COLO668 (cell line): ENCODE measurements at regions not wholly inside any gene's neighbourhood (a gene's known extent, or its start where the extent isn't known, plus 50 kb on each side); places are given as distances from the start of the nearest gene placed in this dataset.

Experiments used
- DNase-seq: peaks from one replicate; lab custom pipeline; 2025; ENCODE audit not compliant: unreplicated experiment; lab: John Stamatoyannopoulos, UW

DNA sequence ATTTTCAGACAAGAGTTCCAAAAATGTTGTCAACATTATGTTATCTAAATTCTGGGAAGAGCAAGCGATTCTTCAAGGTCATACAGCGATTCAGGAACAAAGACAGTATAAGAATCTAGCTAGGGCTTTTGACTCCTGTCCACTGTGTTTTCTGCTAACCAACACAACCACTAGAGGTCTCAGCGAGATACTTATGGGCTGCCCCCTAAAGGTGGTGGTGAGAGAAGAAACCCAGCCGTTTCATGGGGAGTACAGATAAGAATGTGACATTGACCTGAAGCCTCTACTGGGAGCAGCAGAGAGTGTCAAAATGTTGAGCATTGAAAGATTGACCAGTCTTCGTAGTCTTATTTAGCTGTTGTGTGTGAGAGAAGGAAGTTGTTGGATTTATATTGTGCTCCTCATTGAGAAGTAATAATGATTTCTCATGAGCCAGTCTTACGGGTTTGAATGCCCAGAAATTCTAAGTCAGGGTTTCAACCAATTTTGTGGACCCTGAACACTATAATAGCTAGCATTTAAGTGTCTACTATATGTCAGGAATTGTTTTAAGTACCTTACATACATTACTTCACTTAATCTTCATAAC, 168.3 kb downstream of the SPRY1 start:
- DNase-seq, result peak; percentile 55

DNA sequence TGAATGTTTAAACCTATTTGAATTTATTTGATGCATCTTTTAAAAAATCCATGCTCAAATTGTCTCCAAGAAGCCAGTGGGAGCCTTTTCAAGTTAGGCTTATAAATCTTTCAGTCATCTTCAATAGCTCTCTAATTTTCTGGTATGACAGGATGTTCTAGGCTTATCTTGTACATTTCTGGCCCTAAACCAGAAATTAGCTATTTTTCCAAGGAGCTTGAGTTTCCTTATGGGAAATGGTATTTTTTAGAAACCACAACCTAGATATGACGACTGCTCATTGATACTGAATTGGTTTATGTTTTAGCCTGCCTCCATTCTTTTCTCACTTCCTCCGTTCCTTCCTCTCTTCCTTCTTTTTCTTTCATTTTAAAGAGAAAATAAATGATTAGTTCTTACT, 172.3 kb downstream of the SPRY1 start:
- no peak for DNase-seq

DNA sequence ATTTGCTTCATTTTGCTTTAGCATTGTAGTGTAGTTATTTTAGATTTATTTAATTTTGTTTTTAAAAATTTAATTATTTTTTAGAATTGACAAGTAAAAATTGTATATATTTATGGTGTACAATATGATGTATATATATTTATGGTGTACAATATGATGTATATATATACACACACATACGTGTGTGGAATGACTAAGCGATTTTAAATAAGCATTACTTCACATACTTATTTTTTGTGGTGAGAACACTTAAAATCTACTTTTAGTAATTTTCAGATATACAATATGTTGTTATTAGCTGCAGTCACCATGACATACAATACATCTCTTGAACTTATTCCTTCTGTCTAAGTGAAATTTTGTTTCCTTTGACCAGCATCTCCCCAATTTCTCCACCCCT, 172.9 kb downstream of the SPRY1 start:
- no peak for DNase-seq

DNA sequence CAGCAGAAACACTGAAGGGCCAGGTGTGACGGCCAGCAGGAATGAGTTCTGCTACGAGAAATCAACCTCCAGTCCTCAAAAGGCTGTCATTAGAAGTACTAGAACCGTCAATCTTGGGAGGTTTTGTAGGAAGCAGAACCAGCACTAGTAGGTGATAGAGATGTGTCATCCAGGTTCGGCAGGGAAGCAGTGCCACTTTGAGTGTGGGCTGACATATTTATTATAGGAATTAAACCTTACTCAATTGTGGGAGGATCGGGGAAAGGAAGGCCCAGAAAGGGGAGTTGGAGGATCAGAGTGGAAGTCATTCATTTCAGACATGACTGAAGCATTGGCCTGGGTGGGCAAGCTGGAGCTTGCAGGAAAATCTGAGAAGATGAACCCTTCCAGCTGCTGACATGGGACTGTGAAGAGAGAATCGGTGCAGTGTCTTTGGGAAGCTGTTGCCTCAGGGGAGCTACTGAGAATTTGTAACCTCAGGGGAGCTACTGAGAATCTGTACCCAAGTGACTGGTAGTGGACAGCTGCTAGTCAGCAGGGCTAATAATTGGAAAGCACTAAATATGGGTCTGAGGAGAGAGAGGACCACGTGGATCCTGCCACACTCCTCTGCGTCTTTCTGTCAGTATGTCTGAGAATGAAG, 177.4 kb downstream of the SPRY1 start:
- DNase-seq, result no peak

DNA sequence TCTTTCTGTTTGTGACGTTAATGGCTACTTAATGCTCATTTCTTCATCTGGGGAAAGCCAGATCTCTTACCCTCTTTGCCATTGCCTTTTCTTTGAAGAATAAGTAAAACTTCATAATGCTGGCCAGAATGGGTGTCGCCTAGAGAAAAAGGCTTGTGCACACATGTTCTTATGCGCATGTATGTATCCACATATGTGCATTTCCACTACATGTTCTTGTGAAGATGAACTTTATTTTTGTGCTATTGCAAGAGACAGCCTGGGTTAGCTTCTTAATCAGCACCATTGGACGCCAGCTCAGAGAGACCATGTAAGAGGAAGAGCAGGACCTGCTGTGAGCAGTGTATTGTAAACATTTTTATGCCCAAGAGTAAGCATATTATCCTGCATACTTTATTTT, 178.7 kb downstream of the SPRY1 start:
- DNase-seq, result no peak

DNA sequence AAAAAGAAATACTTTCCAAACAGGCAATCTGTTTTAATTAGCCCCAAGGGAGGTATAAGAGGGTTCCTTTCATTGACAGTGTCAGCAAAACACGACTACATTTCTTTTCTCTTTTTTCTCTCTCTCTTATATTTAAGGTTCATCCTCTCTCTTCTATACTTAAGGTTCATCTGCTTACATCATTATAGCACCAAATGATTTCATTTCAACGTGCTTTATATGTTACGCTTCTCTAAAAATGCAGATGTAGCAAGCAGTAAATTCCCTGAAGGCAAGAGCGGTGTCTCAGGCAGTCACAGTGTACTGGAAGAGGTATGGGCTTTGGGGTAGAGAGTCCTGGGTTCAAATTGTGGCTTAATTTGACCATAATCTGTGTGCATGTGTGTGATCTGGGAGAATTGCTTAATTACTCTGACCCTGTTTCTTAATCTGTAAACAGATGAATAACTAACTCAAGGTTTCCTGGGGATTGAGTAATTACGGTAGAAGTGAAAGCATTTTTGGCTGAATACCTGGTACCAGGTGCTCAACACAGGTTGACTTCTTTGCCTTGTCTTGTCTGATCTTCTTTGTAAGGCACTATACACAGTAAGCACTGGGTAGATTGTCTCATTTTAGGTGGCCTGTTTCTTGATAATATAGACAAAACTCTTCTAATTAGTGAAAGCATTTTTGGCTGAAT, 180.8 kb downstream of the SPRY1 start:
- no peak for DNase-seq

DNA sequence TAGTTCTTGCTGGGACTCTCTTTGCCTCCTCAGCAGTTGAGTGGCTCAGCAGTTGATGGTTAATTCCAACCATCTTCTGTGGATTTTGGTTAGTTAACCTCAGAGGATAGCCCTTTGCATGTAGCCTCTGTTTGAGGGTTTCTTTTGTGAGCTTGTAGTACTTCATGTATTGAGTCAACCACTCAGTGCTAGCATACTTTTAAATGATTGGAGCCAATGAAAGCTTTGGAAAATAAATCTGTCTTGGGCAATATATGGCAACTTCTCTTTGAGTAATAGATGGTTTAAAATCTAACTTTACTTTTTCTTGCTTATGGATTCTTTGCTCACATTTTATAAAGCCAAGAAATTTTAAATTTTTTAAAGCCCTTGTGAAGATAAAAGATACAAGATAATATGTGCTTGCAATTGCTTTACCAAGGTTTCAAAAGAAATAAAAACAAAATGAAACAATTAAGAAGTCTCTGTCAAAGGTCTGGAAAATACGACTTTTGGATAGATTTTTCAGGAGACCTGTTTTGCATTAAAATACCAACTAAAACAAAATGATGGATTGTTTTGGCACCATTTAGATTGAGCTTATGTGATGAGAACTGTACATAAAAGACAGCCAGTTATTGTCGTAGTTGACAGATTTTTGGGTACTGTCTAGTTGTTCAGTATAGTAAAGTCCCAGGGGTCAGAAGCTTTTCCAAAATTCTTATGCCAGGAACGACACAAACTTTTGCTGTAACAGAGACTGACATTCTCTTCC, 181.9 kb downstream of the SPRY1 start:
- DNase-seq, result no peak

DNA sequence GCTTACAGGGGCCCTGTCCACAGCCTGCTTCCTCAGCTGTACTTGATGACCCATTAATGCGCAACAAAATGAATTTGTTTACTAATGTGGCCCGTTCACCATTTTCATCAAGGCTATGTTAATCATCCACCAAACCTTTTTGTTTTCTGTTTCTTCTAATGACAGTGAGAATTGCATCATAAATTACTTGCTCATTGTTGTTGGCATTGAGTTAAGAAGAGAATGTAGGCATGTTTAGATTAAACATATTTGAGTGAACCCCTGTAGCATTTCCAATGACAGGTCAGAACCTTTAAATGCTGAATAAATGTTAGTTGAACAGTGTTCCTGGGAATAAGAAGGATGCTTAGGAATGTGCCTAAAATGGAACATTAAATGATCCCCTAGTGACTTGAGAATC, 183.4 kb downstream of the SPRY1 start:
- DNase-seq, result no peak

DNA sequence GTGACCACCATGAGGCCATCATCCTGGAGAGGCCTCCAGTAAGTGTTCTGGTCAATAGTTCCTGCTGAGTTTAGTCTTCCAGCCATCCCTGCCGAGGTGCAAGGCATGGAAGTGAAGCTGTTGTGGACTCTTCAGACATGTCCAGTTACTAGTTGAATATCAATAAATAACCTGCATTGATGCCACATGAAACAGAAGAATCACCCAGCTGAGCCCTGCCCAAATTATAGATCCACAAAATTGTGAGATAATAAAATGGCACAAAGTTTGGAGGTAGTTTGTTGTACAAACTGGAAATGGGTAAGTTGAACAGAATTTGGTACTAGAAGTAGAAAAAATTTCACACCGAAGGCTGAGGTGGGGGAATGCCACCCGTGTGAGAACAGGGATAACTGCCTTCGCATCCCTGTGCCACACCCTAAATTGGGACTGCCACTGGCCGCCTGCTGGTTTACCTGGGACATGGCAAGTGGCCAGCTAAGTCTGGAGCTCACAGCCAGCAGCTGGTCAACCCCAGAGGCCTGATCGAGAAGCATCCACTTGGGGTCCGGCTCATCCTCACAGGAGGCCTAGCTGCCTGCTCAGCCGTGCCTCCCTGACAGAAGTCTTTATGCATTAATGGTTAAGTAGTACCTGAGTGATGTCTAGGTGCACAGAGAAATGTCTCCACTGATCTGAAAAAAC, 184.5 kb downstream of the SPRY1 start:
- DNase-seq, result no peak

DNA sequence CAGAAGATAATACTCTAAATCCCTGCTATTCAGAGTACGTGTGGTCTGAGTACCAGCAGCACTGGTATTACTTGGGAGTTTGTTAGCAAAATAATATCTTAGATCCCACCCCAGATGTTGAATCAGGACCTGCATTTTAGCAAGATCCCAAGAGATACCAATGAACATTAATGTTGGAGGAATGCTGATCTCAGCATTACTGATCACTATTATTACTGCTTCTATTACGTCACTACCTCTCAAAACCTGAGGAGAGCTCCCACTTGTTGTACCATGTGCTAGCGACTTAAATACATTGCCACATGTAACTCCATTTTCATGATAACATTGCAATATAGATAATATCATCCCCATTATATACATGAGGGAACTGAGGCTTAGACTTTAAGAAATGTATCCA, 185.2 kb downstream of the SPRY1 start:
- DNase-seq, result no peak

DNA sequence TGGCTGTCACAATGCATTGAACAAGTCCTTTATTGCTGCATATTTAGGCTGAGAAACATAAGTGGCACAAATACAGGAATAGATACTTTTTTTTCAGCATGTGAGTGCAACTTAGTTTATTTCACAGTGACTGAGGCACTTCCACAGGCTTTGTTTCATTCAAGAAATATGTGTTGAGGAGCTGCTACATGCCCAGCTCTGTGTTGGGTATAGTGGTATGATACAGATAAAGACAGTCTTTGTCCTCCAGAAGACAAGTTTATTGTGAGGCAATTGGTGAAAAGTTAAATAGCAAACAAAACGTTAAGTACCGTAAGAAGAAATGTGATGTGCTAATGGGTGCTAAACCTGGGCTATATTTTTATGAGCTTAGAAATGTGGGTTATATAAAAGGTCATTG, 186.4 kb downstream of the SPRY1 start:
- no peak for DNase-seq

DNA sequence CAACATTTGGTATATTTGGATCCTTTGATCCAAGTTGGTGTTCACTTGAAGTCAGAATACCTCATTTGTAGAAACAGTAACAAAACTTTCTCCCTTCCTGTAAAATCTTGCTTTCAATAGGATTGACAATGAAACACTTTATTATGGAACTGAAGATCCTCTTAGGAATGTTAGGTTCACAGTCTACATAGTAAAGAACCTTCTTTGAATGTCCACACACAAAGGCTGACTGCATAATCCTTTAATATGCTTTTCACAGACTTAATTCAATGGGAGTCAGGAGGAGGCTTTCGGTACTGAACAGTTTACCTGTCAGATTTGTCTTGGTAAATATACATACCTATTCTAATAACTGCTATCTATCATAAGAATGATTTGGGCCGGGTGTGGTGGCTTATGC, 188.5 kb downstream of the SPRY1 start:
- no peak for DNase-seq

DNA sequence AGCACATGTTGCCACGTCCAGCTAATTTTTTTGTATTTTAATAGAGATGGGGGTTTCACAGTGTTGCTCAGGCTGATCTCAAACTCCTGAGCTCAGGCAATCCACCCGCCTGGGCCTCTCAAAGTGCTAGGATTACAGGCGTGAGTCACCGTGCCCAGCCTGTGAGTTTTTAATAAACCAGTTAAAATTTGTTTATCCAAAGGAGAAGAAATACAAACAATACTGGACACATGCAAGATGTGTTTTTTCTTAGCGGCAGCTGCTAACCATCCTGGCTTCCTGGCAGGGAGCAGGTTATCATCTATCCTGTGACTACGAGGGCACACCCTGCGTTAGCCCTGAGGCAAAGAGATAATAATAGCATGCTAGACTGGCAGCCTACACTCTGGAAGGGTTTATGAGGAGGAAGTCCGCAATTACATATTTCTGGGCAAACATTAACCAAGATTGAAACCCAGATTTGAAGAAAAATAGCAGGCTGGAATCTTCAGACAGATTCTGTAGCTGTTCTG, 191.4 kb downstream of the SPRY1 start:
- peak; percentile 86 for DNase-seq

DNA sequence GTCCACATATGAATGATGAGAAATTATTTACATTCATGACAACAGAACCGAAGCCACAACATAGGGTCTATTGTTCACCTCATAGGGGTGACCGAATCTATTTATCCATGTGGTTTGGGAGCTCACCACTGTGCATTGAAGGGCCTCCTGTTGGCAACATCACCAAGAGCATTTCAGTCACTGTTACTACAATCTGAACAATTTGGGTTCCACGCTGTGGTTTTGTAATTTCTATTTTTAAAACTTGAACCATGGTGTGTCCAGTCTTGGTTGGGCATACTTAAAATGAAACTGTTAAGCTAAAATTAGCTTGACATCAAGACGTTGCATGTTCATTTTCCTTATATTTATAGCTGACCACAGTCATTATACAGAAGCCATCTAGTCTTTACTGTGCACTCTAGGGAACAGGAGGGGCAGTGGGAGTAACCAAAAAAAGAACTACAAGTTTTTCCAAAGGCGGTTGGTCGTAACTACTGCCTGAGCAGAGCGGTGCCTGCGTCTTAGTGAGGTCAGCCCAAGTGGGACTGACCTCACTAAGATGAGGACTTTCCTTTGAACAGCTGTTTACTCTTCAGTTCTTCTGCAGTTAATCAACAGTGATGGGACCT, 192.1 kb downstream of the SPRY1 start:
- DNase-seq, result peak; percentile 61

DNA sequence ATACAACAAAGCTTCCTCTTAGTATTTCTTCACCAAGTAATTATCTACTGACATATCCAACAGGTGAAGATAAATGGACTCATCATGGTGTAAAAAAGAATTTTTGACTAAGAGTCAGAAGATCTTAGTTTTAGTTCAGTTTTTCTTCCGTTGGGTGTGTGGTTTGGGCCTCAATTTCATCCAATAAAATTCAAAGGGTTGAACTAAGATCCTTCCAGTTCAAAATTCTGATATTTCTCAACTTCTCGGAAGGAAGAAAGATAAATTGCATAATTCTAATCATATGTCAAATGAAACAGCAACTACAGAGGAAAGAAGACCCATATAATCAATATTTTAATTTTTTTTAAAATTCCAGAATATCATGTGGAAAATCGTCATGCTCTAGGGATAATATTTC, 192.7 kb downstream of the SPRY1 start:
- DNase-seq, result no peak

DNA sequence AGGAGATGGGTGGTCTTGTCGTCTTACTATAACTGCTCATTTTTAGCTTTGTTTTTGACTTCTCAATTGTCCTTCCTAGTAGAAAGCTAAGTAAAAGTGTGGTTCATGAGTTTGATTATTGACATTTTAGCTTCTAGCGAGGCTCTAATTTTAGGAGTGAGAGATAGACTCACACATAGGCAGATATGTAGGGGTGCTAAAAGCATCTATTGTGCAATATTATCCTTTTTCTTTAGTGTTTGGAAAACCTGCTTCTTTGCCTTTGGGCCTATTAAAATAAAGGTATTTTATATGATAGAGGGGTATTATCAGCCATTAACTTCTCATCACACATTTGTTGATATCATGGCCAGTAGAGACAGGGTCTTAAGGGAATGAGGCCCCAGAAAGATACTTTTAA, 195.3 kb downstream of the SPRY1 start:
- DNase-seq, result no peak

DNA sequence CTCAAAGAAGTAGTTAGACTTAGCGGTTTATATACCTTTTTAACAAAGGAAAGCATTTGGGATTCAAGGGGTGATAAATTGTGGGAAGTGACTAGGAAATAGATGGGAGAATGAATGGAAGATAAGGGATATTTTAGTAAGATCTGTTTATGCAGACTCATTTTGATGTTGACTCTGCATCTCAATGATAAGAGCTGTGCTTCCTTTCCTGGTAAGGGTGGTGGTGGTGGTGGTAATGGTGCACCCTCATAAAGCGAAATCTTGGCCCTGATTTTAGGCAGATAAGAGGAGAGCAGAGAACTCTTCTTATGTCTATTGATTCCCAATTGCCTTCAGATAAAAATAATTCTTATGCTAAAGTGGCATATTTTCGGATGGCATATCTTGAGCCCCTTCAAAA, 197.1 kb downstream of the SPRY1 start:
- no peak for DNase-seq

DNA sequence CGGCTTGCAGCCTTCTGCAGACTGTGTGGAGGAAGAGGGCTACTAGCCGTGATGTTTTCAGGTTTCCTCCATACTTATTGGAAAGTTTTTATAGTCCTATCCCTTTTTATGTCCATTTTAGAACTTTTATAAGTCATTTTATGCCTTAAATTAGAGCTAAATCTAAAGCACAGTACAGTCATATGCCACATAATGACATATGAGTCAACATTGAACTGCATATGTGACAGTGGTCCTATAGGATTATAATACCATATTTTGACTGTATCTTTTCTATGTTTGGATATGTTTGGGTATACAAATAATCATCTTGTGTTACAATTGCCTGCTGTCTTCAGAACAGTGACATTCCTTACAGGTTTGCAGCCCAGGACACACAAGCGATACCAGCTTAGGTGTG, 200.2 kb downstream of the SPRY1 start:
- no peak for DNase-seq

DNA sequence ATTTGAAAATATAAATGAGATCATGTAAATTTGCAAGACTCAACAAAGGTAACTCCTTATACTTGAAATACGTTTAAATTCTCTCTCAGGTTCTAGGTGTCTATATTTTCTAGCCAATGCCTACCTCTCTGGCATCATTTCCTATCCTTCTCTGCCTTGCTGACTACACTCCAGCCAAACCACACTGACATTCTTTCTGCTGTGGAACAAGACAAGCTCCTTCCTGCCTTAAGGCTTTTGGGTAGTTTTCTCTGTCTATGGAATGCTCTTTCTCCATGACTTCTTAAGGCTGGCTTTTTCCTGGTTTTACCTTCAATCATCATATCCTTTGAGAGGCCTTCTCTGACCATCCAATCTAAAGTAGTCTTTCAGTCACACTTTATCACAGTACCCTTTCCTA, 201.0 kb downstream of the SPRY1 start:
- DNase-seq, result no peak

DNA sequence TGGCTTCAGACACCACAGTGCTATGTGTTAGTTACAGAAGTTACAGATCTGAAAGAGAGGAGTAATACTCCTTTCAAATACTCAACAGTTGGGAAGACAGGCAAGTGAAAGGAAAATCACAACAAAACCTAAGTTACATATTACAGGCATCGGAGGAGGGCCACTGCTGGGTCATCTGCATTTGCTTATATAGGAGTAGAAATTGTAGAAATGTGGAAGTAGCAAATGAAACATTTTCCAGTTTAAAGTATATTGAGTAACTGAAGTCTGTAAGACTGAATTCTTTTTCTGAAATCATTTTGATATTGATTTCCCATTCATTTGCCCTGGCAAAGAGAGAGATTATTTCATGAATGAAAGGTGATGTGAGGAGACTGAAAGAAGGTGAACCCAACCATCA, 201.7 kb downstream of the SPRY1 start:
- no peak for DNase-seq
